Right lobe of liver (tissue), 4 donors: ENCODE measurements at regions not wholly inside any gene's neighbourhood (a gene's known extent, or its start where the extent isn't known, plus 50 kb on each side); places are given as distances from the start of the nearest gene placed in this dataset.

Experiments used
- CTCF ChIP-seq, 4 donors: fragments of 200-600 bp in 3 of 4; fragments of 450-650 bp in 1 of 4; IDR thresholded peaks; one replicate each; pipeline versions ENCODE4 v1.5.1 to v1.8.0; 2016 to 2022; ENCODE audit warnings: antibody characterized with exemption in 4 of 4, mild to moderate bottlenecking in 2 of 4
- POLR2A ChIP-seq: fragments of 450-650 bp; IDR thresholded peaks from one replicate; pipeline ENCODE4 v1.6.1; 2017; ENCODE audit warnings: antibody characterized with exemption, mild to moderate bottlenecking
- donor health status: DM: no; HTN: no; CAD: no.
- donor health status: DM: no; HTN: no; CAD: no.
- donor health status: DM: no; HTN: yes; CAD: no.

GRCh38 chr10:3936422-3937040 lies 151.5 kb upstream of the KLF6 start:
- TF ChIP-seq CTCF (IDR thresholded peaks at IDR 0.05) (no peak), POLR2A (no peak)
